ENCODE measurements at regions not wholly inside any gene's neighbourhood (a gene's known extent, or its start where the extent isn't known, plus 50 kb on each side); places are given as distances from the start of the nearest gene placed in this dataset.

DNA sequence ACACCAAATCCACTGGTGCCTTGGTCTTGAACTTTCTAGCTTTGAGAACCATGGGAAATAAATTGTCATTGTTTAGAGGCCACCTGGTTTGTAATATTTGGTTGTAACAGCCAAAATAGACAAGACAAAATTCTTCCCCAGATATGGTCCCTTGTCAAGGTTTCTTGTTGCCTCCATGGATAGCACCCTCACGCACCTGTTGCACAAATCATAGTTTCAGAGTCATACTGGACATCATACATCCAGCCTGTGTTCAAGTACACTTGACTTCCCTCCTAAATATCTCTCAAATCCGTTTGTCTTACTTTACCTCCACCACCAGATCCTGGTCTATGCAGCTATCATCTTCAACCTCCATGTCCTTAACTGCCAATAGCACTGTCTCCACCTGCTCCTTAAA, 256.7 kb upstream of the IGFBP3 start:
- H3K27ac ChIP-seq (ENCODE audit: low read depth, low read length) = no peak overlapping the region
- WGBS, 3 donors = 81 to 91% (median 85%) methylated on average over 2 of the region's 2 CpGs

DNA sequence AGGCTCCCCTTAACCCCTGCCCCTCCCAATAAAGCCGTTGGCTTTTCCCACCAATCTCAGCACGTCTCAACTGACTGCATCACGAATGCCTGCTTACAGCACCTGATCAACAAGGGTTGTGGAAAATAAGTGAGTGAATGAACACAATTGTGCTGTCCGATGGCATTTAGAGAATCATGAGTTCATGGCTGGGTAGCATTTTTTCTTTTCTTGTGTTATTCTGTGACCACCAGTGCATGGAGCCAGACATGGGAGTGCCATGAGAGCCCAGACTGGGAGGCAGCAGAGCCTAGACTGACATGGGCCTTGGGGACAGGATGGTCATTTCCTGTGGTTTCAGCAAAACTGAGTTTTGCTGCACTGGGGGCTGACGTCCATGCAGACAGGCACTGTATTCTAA, 254.1 kb upstream of the IGFBP3 start:
- WGBS, 3 donors = 72 to 75% (median 73%) methylated on average over 5 of the region's 5 CpGs
- no peak overlapping the region for H3K27ac ChIP-seq (ENCODE audit: low read depth, low read length)

GRCh38 chr7:46174196-46174580, 253.1 kb upstream of the IGFBP3 start:
- WGBS, 3 donors = 63 to 65% (median 65%) methylated on average over 2 of the region's 2 CpGs
- no peak overlapping the region for H3K27ac ChIP-seq (ENCODE audit: low read depth, low read length)

GRCh38 chr7:46173476-46174195, 252.6 kb upstream of the IGFBP3 start:
- 55 to 62% (median 59%) methylated on average over 14 of the region's 14 CpGs for WGBS, 3 donors

GRCh38 chr7:46170792-46171191, 249.7 kb upstream of the IGFBP3 start:
- H3K27ac ChIP-seq (ENCODE audit: low read depth, low read length) = no peak overlapping the region
- WGBS, 3 donors = 59 to 73% (median 65%) methylated on average over 1 of the region's 1 CpG

More at GRCh38 chr7:46173476-46174195, 252.6 kb upstream of the IGFBP3 start:
- H3K27ac ChIP-seq (ENCODE audit: low read depth, low read length) = no peak overlapping the region

DNA sequence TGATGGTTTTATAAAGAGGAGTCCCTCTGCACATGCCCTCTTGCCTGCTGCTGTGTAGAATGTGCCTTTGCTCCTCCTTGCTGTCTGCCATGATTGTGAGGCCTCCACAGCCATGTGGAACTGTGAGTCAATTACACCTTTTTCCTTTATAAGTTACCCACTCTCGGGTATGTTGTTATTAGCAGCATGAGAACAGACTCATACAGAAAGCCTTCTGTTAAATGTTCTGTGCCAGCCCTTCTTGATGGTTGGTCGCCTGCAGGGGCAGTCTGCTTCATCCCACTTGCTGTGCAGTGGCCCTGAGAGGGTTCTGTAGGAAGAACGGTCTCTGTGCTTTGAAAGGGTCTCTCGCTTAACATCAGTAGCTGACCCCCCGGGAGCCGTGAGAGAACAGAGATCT, 248.9 kb upstream of the IGFBP3 start:
- 89 to 92% (median 89%) methylated on average over 6 of the region's 6 CpGs for WGBS, 3 donors
- H3K27ac ChIP-seq (ENCODE audit: low read depth, low read length) = no peak overlapping the region

- 82 to 86% (median 84%) methylated on average over 1 of the region's 1 CpG for WGBS, 3 donors
- no peak overlapping the region for H3K27ac ChIP-seq (ENCODE audit: low read depth, low read length)
Measured at GRCh38 chr7:46169384-46169755, 248.3 kb upstream of the IGFBP3 start.

DNA sequence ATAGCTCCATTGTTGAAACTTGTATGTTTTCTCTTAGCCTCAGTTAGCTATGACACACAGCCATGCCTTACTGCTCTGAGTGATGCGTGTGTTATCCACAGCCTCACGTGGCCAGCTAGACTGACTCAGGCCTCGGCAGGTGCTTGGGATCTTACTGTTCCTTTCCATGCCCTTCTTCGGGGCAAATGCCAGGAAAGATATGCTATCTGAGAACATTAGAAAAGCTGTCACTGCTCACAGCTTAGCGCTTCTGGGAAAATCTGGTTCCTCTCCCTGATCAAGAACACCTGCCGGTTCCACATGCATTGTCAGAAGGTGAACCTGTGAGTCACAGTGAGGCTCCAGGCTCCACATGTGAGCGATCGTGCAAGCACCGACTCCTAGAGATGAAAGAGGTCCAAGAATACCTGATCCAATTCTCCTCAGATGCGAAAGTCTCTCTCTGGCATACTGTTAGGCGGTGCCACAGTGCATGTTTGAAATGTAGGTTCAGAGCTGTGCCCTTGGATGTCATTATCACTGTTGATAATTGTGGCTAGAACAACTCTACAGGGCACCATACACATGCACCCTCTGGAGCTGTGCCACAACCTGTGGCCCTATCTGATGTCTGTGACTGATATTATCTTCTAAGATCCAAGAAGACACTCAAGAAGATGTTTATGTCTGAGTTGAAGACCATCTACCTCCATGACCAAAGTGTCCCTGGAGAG, 247.8 kb upstream of the IGFBP3 start:
- 51 to 91% (median 88%) methylated on average over 11 of the region's 11 CpGs for WGBS, 3 donors

GRCh38 chr7:46168231-46168630, 247.2 kb upstream of the IGFBP3 start:
- no peak overlapping the region for H3K27ac ChIP-seq (ENCODE audit: low read depth, low read length)
- 69 to 94% (median 91%) methylated on average over 5 of the region's 5 CpGs for WGBS, 3 donors

More for the DNA sequence above, 247.8 kb upstream of the IGFBP3 start:
- no peak overlapping the region for H3K27ac ChIP-seq (ENCODE audit: low read depth, low read length)

- 64 to 90% (median 83%) methylated on average over 1 of the region's 1 CpG for WGBS, 3 donors
- H3K27ac ChIP-seq (ENCODE audit: low read depth, low read length) = no peak overlapping the region
Measured at GRCh38 chr7:46165276-46165675, 244.2 kb upstream of the IGFBP3 start.

DNA sequence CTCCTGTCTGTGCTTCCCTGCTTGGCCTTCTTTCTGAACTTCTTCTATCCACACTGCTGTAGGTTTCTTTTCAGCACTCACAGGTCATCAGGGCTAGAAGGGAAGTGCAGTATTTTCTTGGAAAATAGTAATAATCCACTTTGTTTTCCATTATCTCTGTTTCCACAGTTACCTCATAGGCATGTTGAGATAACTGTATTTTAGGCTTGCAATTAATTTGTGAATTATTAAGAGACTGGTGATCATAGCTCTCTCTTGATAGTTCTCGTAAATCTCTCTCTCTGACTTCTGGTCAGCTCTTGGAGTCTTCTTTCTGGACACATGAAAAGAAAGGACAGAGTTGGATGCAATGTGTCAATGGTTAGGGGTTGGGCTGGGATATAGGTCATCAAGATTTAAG, 243.6 kb upstream of the IGFBP3 start:
- H3K27ac ChIP-seq (ENCODE audit: low read depth, low read length) = no peak overlapping the region
- WGBS, 3 donors = 27 to 62% (median 38%) methylated on average over 1 of the region's 1 CpG

- H3K27ac ChIP-seq (ENCODE audit: low read depth, low read length) = no peak overlapping the region
- WGBS, 3 donors = 74 to 88% (median 86%) methylated on average over 1 of the region's 1 CpG
Measured at GRCh38 chr7:46163246-46163645, 242.2 kb upstream of the IGFBP3 start.

- no peak overlapping the region for H3K27ac ChIP-seq (ENCODE audit: low read depth, low read length)
- WGBS, 3 donors = 52 to 76% (median 64%) methylated on average over 3 of the region's 3 CpGs
Measured at GRCh38 chr7:46162609-46163008, 241.5 kb upstream of the IGFBP3 start.

- no peak overlapping the region for H3K27ac ChIP-seq (ENCODE audit: low read depth, low read length)
- 91 to 96% (median 93%) methylated on average over 7 of the region's 7 CpGs for WGBS, 3 donors
Measured at GRCh38 chr7:46160861-46161260, 239.8 kb upstream of the IGFBP3 start.

- 89 to 93% (median 92%) methylated on average over 4 of the region's 4 CpGs for WGBS, 3 donors
- H3K27ac ChIP-seq (ENCODE audit: low read depth, low read length) = no peak overlapping the region
Measured at GRCh38 chr7:46157931-46158330, 236.9 kb upstream of the IGFBP3 start.

GRCh38 chr7:46157404-46157803, 236.3 kb upstream of the IGFBP3 start:
- H3K27ac ChIP-seq (ENCODE audit: low read depth, low read length) = no peak overlapping the region
- 71 to 88% (median 74%) methylated on average over 5 of the region's 5 CpGs for WGBS, 3 donors

- H3K27ac ChIP-seq (ENCODE audit: low read depth, low read length) = no peak overlapping the region
- 32 to 77% (median 47%) methylated on average over 2 of the region's 2 CpGs for WGBS, 3 donors
Measured at GRCh38 chr7:46156853-46157252, 235.8 kb upstream of the IGFBP3 start.

GRCh38 chr7:46156086-46156485, 235.0 kb upstream of the IGFBP3 start:
- 57 to 75% (median 64%) methylated on average over 3 of the region's 3 CpGs for WGBS, 3 donors
- H3K27ac ChIP-seq (ENCODE audit: low read depth, low read length) = no peak overlapping the region

DNA sequence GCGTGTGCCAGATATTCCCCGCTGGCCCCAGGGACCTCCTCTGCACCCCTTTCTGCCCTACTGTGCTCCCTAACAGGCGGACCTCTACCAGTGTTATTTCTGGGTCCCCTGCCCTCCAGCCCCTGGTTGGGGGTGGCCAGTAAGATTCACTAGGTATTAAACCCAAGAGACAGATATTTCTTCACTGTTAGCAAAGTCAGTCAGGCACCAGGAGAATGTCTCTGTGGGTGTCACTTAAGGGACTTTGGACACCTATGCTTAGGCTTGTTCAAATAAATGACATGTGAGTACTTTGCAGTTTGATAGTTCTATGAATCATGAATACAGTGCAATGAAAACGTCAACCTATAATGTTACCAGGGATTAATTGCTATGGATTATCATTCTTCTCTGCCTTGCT, 234.3 kb upstream of the IGFBP3 start:
- 76 to 94% (median 86%) methylated on average over 4 of the region's 4 CpGs for WGBS, 3 donors
- no peak overlapping the region for H3K27ac ChIP-seq (ENCODE audit: low read depth, low read length)

All from adipose tissue (tissue), 3 donors.